SK-N-SH treated with all-trans-retinoic acid at 6 μM for 48 hours (cell line): ENCODE measurements at regions not wholly inside any gene's neighbourhood (a gene's known extent, or its start where the extent isn't known, plus 50 kb on each side); places are given as distances from the start of the nearest gene placed in this dataset.

ENCODE experiments used
- ATAC-seq: fragments of 200-7000 bp; cut with Tn5 transposase; 3 replicates; pipeline ENCODE4 v1.9.1; 2020; ENCODE audit warnings: mild to moderate bottlenecking, moderate library complexity
- ARNTL ChIP-seq: fragments of 450-650 bp; formaldehyde crosslinking; IDR thresholded peaks from 2 replicates; pipeline ENCODE4 v1.5.0; 2020; ENCODE audit warnings: low read depth, mild to moderate bottlenecking, moderate library complexity, borderline replicate concordance
- BACH2 ChIP-seq: fragments of 250-450 bp; sonication (Bioruptor Pico); IDR thresholded peaks from 2 replicates; pipeline ENCODE4 v1.9.0; 2021; ENCODE audit warnings: mild to moderate bottlenecking, borderline replicate concordance
- CREB5 ChIP-seq: fragments of 250-450 bp; sonication (Bioruptor Pico); IDR thresholded peaks from 2 replicates; pipeline ENCODE4 v1.5.1; 2020; ENCODE audit warnings: low read depth, mild to moderate bottlenecking, moderate library complexity
- CSDC2 ChIP-seq: fragments of 250-450 bp; sonication (Bioruptor Pico); IDR thresholded peaks from 2 replicates; pipeline ENCODE4 v1.5.0; 2020; ENCODE audit warnings: mild to moderate bottlenecking, moderate library complexity
- CSRNP3 ChIP-seq: fragments of 250-450 bp; sonication (Bioruptor Pico); IDR thresholded peaks from 2 replicates; pipeline ENCODE4 v1.5.1; 2021; ENCODE audit warnings: mild to moderate bottlenecking, moderate library complexity
- ESRRG ChIP-seq: fragments of 250-450 bp; sonication (Bioruptor Pico); IDR thresholded peaks from 2 replicates; pipeline ENCODE4 v1.6.1; 2021; ENCODE audit warnings: mild to moderate bottlenecking
- GLIS3 ChIP-seq: fragments of 250-450 bp; sonication (Bioruptor Pico); IDR thresholded peaks from 2 replicates; pipeline ENCODE4 v1.5.0; 2020; ENCODE audit warnings: mild to moderate bottlenecking, moderate library complexity
- OSR1 ChIP-seq: fragments of 250-450 bp; sonication (Bioruptor Pico); IDR thresholded peaks from 2 replicates; pipeline ENCODE4 v1.8.0; 2022; ENCODE audit warnings: moderate library complexity, mild to moderate bottlenecking, inconsistent platforms
- PATZ1 ChIP-seq: fragments of 250-450 bp; sonication (Bioruptor Pico); IDR thresholded peaks from 2 replicates; pipeline ENCODE4 v1.8.0; 2020; ENCODE audit warnings: mild to moderate bottlenecking, moderate library complexity, borderline replicate concordance
- POU6F1 ChIP-seq: fragments of 250-450 bp; sonication (Bioruptor Pico); IDR thresholded peaks from 2 replicates; pipeline ENCODE4 v1.8.0; 2021; ENCODE audit warnings: low read depth, mild to moderate bottlenecking, moderate library complexity, borderline replicate concordance
- PPARA ChIP-seq: fragments of 250-450 bp; sonication (Bioruptor Pico); IDR thresholded peaks from 2 replicates; pipeline ENCODE4 v1.5.0; 2020; ENCODE audit warnings: mild to moderate bottlenecking, borderline replicate concordance
- RARB ChIP-seq: fragments of 250-450 bp; sonication (Bioruptor Pico); IDR thresholded peaks from 2 replicates; pipeline ENCODE4 v1.8.0; 2021; ENCODE audit warnings: mild to moderate bottlenecking, moderate library complexity
- SNAI2 ChIP-seq: fragments of 250-450 bp; sonication (Bioruptor Pico); IDR thresholded peaks from 2 replicates; pipeline ENCODE4 v1.5.0; 2020; ENCODE audit warnings: mild to moderate bottlenecking, moderate library complexity
- TCF4 ChIP-seq: fragments of 250-450 bp; sonication (Bioruptor Pico); IDR thresholded peaks from 2 replicates; pipeline ENCODE4 v1.8.0; 2021; ENCODE audit warnings: mild to moderate bottlenecking, moderate library complexity, borderline replicate concordance
- TSHZ2 ChIP-seq: fragments of 250-450 bp; sonication (Bioruptor Pico); IDR thresholded peaks from 2 replicates; pipeline ENCODE4 v1.5.0; 2020; ENCODE audit warnings: mild to moderate bottlenecking, moderate library complexity
- ZC3H10 ChIP-seq: fragments of 250-450 bp; sonication (Bioruptor Pico); IDR thresholded peaks from 2 replicates; pipeline ENCODE4 v1.5.1; 2021; ENCODE audit warnings: mild to moderate bottlenecking, moderate library complexity
- ZFP3 ChIP-seq: fragments of 250-450 bp; sonication (Bioruptor Pico); IDR thresholded peaks from 2 replicates; pipeline ENCODE4 v1.5.0; 2020; ENCODE audit warnings: mild to moderate bottlenecking, moderate library complexity
- ZFP30 ChIP-seq: fragments of 450-650 bp; formaldehyde crosslinking; IDR thresholded peaks from 2 replicates; pipeline ENCODE4 v1.5.0; 2022; ENCODE audit warnings: mild to moderate bottlenecking, moderate library complexity
- ZNF565 ChIP-seq: fragments of 450-650 bp; formaldehyde crosslinking; conservative IDR thresholded peaks from 2 replicates; pipeline ENCODE4 v1.5.0; 2020; ENCODE audit warnings: low read depth, mild to moderate bottlenecking, moderate library complexity
- ZNF70 ChIP-seq: fragments of 450-650 bp; formaldehyde crosslinking; IDR thresholded peaks from 2 replicates; pipeline ENCODE4 v1.5.0; 2020; ENCODE audit warnings: mild to moderate bottlenecking, moderate library complexity
- ZNF8 ChIP-seq: fragments of 450-650 bp; formaldehyde crosslinking; IDR thresholded peaks from 2 replicates; pipeline ENCODE4 v1.5.0; 2020; ENCODE audit warnings: mild to moderate bottlenecking, moderate library complexity

GRCh38 chr10:2099321-2099720, 362.0 kb upstream of the ADARB2 start (continued):
- TF ChIP-seq ZNF565 (CRISPR knock-in tag) = no peak

GRCh38 chr10:2097937-2098336, 360.6 kb upstream of the ADARB2 start:
- no peak for ATAC-seq
- TF ChIP-seq PPARA (CRISPR knock-in tag) = no peak
- no peak for TF ChIP-seq OSR1
- TF ChIP-seq ZC3H10 (CRISPR knock-in tag) = no peak
- TF ChIP-seq SNAI2 (CRISPR knock-in tag) = no peak
- TF ChIP-seq ARNTL (CRISPR knock-in tag) = no peak
- TF ChIP-seq CREB5 (CRISPR knock-in tag) = no peak
- no peak for TF ChIP-seq CSDC2 (CRISPR knock-in tag)
- TF ChIP-seq RARB (CRISPR knock-in tag) = no peak
- no peak for TF ChIP-seq BACH2 (CRISPR knock-in tag)
- no peak for TF ChIP-seq ZNF70 (CRISPR knock-in tag)
- TF ChIP-seq ZNF565 (CRISPR knock-in tag) = no peak
- no peak for TF ChIP-seq TCF4 (CRISPR knock-in tag)
- TF ChIP-seq ESRRG (CRISPR knock-in tag) = no peak
- TF ChIP-seq POU6F1 (CRISPR knock-in tag) = no peak
- TF ChIP-seq ZFP30 = no peak
- no peak for TF ChIP-seq PATZ1 (CRISPR knock-in tag)
- no peak for TF ChIP-seq GLIS3 (CRISPR knock-in tag)
- no peak for TF ChIP-seq CSRNP3 (CRISPR knock-in tag)

- ATAC-seq = no peak
- TF ChIP-seq ZFP3 (CRISPR knock-in tag) (no peak), BACH2 (CRISPR knock-in tag) (no peak), TSHZ2 (CRISPR knock-in tag) (no peak), ARNTL (CRISPR knock-in tag) (no peak), RARB (CRISPR knock-in tag) (no peak), CREB5 (CRISPR knock-in tag) (no peak), ZNF565 (CRISPR knock-in tag) (no peak), ZNF8 (no peak)
Measured at GRCh38 chr10:2094171-2094570, 356.8 kb upstream of the ADARB2 start.
